Cardiac muscle cell (in vitro differentiated cells and primary cell): ENCODE measurements at regions not wholly inside any gene's neighbourhood (a gene's known extent, or its start where the extent isn't known, plus 50 kb on each side); places are given as distances from the start of the nearest gene placed in this dataset.
"Not testable (repeated sequence)": the region's sequence is repeated elsewhere in the genome, so short reads cannot be mapped to it uniquely, and the experiment has no call there.

ENCODE experiments used
- DNase-seq, 2 donors: peaks; one replicate each; pipeline versions ENCODE4 v3.0.0 to v3.0.0-alpha.2; 2010 to 2017; ENCODE audit warnings: low read depth in 1 of 2, low spot score in 1 of 2
- H3K27ac ChIP-seq: fragments of 200-600 bp; sonication (generic); 2 replicates; pipeline ENCODE4 v1.5.1; 2016
- H3K27me3 ChIP-seq: fragments of 200-600 bp; sonication (generic); 2 replicates; pipeline ENCODE4 v1.6.0; 2016; ENCODE audit warnings: control low read depth
- H3K36me3 ChIP-seq: fragments of 200-600 bp; sonication (generic); 2 replicates; pipeline ENCODE4 v1.5.1; 2016; ENCODE audit warnings: control low read depth
- H3K4me1 ChIP-seq: fragments of 200-600 bp; sonication (generic); 2 replicates; pipeline ENCODE4 v1.8.1; 2017; ENCODE audit warnings: low read depth, mild to moderate bottlenecking, mixed run types
- H3K4me3 ChIP-seq: fragments of 200-600 bp; sonication (generic); 2 replicates; pipeline ENCODE4 v1.5.1; 2016; ENCODE audit warnings: mild to moderate bottlenecking
- H3K9me3 ChIP-seq: fragments of 200-600 bp; sonication (generic); 2 replicates; pipeline ENCODE4 v1.5.1; 2017; ENCODE audit warnings: low read depth, mild to moderate bottlenecking, control low read depth
- TF ChIP-seq, protein P1 (sequence below): IDR thresholded peaks from 2 replicates; pipeline ENCODE4 v1.5.1; 2012; ENCODE audit warnings: low read depth, mild to moderate bottlenecking, low read length

DNA sequence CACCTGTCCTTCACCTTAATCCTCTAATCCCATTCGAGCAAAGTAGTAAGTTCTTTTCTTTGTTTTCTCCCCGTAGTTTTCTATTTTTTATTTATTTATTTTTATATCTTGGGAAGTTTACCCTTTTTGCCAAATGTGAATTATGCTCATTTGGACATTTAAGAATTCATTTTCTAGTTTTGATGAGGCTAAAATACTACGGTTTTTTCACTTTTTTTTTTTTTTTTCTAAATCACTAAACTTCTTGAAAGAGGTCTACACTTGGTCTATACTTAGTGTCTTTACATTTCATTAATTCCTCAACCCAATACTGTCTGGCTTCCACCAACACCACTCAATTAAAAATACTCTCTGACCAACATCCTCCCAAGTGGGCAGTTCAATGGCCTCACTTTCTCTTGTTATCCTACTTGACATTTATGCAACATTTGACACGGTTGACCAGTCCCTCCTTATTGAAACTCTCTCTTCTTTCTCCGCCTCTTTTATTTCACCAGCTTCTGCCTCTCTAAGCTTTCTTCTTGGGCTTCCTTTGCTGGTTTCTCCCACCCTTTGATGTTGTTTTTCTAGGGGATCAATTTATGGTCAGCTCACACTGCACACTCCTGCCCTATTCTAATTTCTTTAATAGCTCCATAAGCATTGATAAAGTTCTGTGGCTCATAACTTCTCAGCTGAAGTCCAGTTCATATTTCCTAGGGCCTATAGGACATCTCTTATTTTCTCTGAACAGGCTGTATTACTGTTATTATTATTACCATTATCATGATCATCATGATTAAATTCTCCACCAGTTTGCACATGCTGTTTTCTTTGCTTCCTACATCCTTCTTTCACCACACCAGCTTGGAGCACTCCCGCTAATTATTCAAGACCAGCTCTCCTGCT lies 72.6 kb upstream of the CITED2 start:
- Histone ChIP-seq H3K4me3 (no peak overlapping the region), H3K36me3 (no peaks in the 10 kb centered on the region), H3K9me3 (no peaks in the 10 kb centered on the region), H3K27ac (no peak overlapping the region), H3K27me3 (no peaks in the 10 kb centered on the region), H3K4me1 (peaks cover 16% of the 10 kb centered on the region)
- TF ChIP-seq, protein P1, sequence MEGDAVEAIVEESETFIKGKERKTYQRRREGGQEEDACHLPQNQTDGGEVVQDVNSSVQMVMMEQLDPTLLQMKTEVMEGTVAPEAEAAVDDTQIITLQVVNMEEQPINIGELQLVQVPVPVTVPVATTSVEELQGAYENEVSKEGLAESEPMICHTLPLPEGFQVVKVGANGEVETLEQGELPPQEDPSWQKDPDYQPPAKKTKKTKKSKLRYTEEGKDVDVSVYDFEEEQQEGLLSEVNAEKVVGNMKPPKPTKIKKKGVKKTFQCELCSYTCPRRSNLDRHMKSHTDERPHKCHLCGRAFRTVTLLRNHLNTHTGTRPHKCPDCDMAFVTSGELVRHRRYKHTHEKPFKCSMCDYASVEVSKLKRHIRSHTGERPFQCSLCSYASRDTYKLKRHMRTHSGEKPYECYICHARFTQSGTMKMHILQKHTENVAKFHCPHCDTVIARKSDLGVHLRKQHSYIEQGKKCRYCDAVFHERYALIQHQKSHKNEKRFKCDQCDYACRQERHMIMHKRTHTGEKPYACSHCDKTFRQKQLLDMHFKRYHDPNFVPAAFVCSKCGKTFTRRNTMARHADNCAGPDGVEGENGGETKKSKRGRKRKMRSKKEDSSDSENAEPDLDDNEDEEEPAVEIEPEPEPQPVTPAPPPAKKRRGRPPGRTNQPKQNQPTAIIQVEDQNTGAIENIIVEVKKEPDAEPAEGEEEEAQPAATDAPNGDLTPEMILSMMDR, result no peak
- no peak for DNase-seq

DNA sequence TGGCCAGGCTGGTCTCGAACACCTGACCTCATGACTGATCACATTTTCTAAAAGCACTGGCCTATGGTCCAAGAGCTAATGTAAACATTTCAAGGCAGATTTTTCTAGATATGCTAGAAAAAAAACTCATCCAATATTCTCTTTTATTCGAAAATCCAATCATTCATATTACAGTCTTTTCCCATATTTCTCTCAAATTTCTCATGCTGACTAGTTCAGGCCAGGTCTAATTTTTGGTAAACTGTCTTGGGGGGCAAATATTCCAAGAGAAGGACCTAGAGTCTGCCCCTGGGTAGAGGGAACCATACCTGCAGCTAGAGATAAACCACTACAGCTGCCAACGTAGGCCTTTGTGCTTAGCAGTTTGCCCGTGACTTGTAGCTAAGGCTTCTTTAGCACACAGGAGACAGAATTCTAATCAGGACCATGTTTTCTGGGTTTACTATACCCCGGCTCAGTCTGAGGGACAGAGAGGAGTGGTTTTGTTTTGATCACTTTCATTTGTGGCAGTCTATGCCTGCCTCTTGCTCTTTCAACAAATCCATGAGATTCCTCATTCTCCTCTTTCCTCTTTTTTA lies 71.8 kb upstream of the CITED2 start:
- no peak for DNase-seq
- TF ChIP-seq, protein P1, result no peak
- Histone ChIP-seq H3K27me3 (no peaks in the 10 kb centered on the region), H3K36me3 (no peaks in the 10 kb centered on the region), H3K9me3 (no peaks in the 10 kb centered on the region), H3K4me1 (peaks cover 16% of the 10 kb centered on the region), H3K4me3 (no peak overlapping the region), H3K27ac (no peak overlapping the region)

DNA sequence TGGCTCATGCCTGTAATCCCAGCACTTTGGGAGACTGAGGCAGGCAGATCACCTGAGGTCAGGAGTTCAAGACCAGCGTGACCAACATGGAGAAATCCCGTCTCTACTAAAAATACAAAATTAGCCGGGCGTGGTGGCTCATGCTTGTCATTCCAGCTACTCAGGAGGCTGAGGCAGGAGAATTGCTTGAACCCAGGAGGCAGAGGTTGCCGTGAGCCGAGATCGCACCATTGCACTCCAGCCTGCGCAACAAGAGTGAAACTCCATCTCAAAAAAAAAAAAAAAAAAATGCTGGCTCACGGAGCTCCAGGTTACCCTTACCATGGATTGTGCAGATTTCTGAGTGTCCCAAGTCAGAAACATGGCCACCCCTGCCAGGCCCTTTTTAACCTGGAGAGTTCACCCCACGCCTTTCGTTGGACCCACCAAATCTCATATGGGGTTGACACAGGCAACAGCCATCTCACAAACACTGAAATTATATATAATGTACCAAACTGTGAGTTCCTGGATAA lies 69.9 kb upstream of the CITED2 start:
- H3K36me3 ChIP-seq, DNase-seq, H3K9me3 ChIP-seq, H3K27me3 ChIP-seq, H3K4me3 ChIP-seq, H3K27ac ChIP-seq: not testable (repeated sequence)
- peaks cover 10% of the 10 kb centered on the region for H3K4me1 ChIP-seq

DNA sequence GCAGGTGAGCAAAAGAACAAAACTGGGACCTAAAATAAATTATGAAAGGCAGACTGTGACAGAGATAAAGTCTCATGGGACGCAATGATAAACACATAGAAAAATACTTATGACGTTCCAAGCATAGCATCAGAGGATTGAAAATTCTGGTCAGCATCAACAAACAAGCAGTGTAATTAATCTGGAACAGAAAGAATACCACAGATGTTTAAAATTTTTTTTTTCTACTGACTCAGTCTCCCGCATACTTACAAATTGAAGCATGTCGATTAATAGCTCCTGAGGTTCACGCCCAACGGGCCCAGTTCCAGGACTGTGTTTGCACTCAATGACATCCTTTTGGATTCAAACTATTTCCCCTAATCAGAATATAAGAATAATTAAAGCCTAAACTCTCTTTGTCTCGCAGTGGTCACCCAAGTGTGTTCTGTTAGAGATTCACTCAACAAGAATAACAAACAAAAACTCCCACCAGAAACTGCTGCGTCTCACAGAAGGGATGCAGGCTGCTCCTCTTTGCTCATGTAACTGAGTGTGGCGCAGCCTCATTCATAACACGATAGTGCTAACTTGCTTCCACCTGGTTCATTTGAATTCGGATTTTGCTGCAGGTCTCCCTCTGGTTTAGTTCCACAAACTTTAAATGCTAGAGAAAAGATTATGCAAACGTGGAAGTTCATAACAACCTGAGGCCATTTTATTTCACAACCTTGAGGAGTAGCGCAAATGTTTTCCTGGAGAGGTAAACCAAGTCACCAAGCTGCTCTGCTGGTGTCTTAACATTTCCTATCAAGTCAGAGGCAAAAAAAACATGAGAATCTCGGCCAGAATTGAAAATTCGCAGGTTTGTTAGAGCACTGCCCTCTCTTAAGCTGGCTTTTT lies 69.0 kb upstream of the CITED2 start:
- TF ChIP-seq, protein P1, result no peak
- Histone ChIP-seq H3K4me3 (no peak overlapping the region), H3K4me1 (peaks cover 9% of the 10 kb centered on the region), H3K27me3 (no peaks in the 10 kb centered on the region), H3K36me3 (no peaks in the 10 kb centered on the region), H3K27ac (no peak overlapping the region), H3K9me3 (no peaks in the 10 kb centered on the region)
- DNase-seq, result no peak

DNA sequence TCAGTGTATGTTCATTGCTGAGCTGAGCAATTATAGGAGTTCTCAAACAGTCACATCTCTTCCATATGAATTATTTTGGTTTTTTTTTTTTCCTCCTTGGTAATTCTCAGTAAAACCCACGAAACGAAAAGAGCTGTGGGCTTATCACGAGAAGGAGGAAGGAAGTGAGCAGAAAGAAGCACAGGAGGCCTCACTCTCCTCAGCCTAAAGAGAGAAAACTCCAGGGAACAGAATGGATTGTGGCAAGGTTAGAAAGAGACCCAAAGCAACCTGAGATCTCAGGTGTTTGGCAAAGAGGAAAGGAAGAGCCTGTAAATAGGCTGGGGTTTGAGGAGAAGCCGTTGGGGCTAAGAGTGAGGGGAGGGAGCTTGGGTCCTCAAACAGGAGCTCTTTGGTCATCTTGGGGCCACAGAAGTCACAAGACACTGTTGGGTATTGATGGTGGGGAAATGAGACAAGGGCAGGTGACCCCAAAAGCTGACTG lies 67.8 kb upstream of the CITED2 start:
- no peaks in the 10 kb centered on the region for H3K27me3 ChIP-seq
- no peak overlapping the region for H3K4me3 ChIP-seq
- H3K9me3 ChIP-seq, result no peaks in the 10 kb centered on the region
- no peak for DNase-seq
- no peak overlapping the region for H3K27ac ChIP-seq
- H3K4me1 ChIP-seq, result peaks cover 5% of the 10 kb centered on the region
- TF ChIP-seq, protein P1, result no peak
- no peaks in the 10 kb centered on the region for H3K36me3 ChIP-seq
